C4-2B (cell line): ENCODE measurements at regions not wholly inside any gene's neighbourhood (a gene's known extent, or its start where the extent isn't known, plus 50 kb on each side); places are given as distances from the start of the nearest gene placed in this dataset.

ENCODE experiments used
- CTCF ChIP-seq: fragments of 450-650 bp; conservative IDR thresholded peaks from 2 replicates; pipeline ENCODE4 v1.5.1; 2017; ENCODE audit warnings: mild to moderate bottlenecking
- ZFX ChIP-seq: fragments of 450-650 bp; IDR thresholded peaks from 2 replicates; pipeline ENCODE4 v1.6.1; 2017

DNA sequence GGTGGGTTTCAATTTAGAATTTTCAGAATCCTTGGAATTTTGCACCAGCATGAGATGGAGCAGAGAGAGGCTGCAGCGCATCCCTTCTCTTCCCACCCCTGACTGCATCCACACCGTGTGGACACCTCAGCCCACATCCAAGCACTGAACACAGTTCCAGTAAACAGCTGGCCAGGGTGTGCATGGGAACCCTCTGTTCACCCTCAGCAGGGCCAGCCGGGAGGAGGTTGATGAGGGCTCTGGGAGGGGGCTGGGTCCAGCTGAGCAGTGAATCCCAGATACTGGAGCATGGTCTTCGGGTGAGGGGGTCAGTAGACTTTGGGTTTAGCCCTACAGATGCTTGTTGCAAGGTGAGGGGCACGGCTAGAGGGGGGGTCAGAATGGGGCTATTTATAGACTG is 85.8 kb downstream of the RPLP1 start:
- no peak for TF ChIP-seq CTCF
- TF ChIP-seq ZFX, result no peak
